MM.1S (cell line): ENCODE measurements at regions not wholly inside any gene's neighbourhood (a gene's known extent, or its start where the extent isn't known, plus 50 kb on each side); places are given as distances from the start of the nearest gene placed in this dataset.

Experiments
- DNase-seq: peaks from one replicate; pipeline ENCODE4 v3.0.0-alpha.2; 2015
- H2AFZ ChIP-seq: fragments of 300-600 bp; sonication (generic); 2 replicates; pipeline ENCODE4 v1.6.0; 2016; ENCODE audit warnings: antibody characterized with exemption, low read length
- H3F3A ChIP-seq: fragments of 300-600 bp; sonication (generic); 2 replicates; pipeline ENCODE4 v1.6.1; 2016; ENCODE audit warnings: mild to moderate bottlenecking, antibody characterized with exemption, low read length, moderate library complexity, mixed read lengths; ENCODE audit not compliant: insufficient read depth
- H3K27ac ChIP-seq: fragments of 300-600 bp; sonication (generic); 2 replicates; pipeline ENCODE4 v1.5.1; 2016; ENCODE audit warnings: mild to moderate bottlenecking, low read length
- H3K27me3 ChIP-seq: fragments of 300-600 bp; sonication (generic); replicated peaks from 2 replicates; pipeline ENCODE4 v1.6.0; 2016; ENCODE audit warnings: low read length; ENCODE audit not compliant: insufficient read depth
- H3K36me3 ChIP-seq: fragments of 300-600 bp; sonication (generic); replicated peaks from 2 replicates; pipeline ENCODE4 v1.6.1; 2016; ENCODE audit warnings: mild to moderate bottlenecking, low read length, mixed read lengths; ENCODE audit not compliant: insufficient read depth
- H3K4me1 ChIP-seq: fragments of 300-600 bp; sonication (generic); 2 replicates; pipeline ENCODE4 v1.6.1; 2016; ENCODE audit warnings: low read length, mixed read lengths
- H3K4me2 ChIP-seq: fragments of 300-600 bp; sonication (generic); 2 replicates; pipeline ENCODE4 v1.6.0; 2016; ENCODE audit warnings: low read depth, low read length
- H3K4me3 ChIP-seq: fragments of 300-600 bp; sonication (generic); 2 replicates; pipeline ENCODE4 v1.5.1; 2016; ENCODE audit warnings: low read length, mixed read lengths
- H3K79me2 ChIP-seq: fragments of 300-600 bp; sonication (generic); 2 replicates; pipeline ENCODE4 v1.6.1; 2016; ENCODE audit warnings: mixed run types, low read length, mixed read lengths
- H3K9ac ChIP-seq: fragments of 300-600 bp; sonication (generic); 2 replicates; pipeline ENCODE4 v1.6.1; 2016; ENCODE audit warnings: low read length, mixed read lengths
- H3K9me2 ChIP-seq: fragments of 300-600 bp; sonication (generic); replicated peaks from 2 replicates; pipeline ENCODE4 v1.6.1; 2016; ENCODE audit warnings: mild to moderate bottlenecking, low read length, mixed read lengths; ENCODE audit not compliant: insufficient read depth
- H3K9me3 ChIP-seq: fragments of 300-600 bp; sonication (generic); replicated peaks from 2 replicates; pipeline ENCODE4 v1.6.1; 2016; ENCODE audit warnings: mild to moderate bottlenecking, low read length, mixed read lengths; ENCODE audit not compliant: insufficient read depth
- H4K20me1 ChIP-seq: fragments of 300-600 bp; sonication (generic); 2 replicates; pipeline ENCODE4 v1.6.1; 2016; ENCODE audit warnings: mild to moderate bottlenecking, low read length, moderate library complexity, mixed read lengths; ENCODE audit not compliant: insufficient read depth
- EZH2 ChIP-seq: fragments of 300-600 bp; sonication (generic); optimal IDR thresholded peaks from 2 replicates; pipeline ENCODE3; 2017; ENCODE audit warnings: low read depth, mild to moderate bottlenecking, antibody characterized with exemption, low read length, mixed read lengths
- EZH2phosphoT487 ChIP-seq: fragments of 300-600 bp; sonication (generic); IDR thresholded peaks from 2 replicates; pipeline ENCODE4 v1.6.1; 2018; ENCODE audit warnings: antibody characterized with exemption, low read length
- TF ChIP-seq, protein P1 (sequence below): fragments of 300-600 bp; sonication (generic); IDR thresholded peaks from 2 replicates; pipeline ENCODE4 v1.5.1; 2016; ENCODE audit warnings: antibody characterized with exemption, low read length, mixed read lengths

DNA sequence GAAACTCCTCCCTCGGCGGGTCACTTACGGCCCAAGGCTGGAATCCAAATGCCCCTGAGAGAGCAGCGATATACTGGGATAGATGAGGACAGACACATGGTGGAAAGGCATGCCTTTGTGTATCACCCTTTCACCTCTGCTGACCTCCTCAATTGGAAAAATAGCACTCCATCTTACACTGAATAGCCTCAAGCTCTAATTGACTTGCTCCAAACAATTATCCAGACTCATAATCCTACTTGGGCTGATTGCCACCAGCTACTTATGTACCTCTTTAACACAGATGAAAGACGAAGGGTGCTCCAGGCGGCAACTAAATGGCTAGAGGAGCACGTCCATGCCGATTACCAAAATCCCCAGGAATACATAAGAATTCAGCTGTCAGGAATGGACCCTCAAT, 1142.2 kb downstream of the ARAP2 start:
- Histone ChIP-seq H3K4me1 (no peaks in the 10 kb centered on the region), H3K9ac (no peak overlapping the region)
- no peak for TF ChIP-seq EZH2

DNA sequence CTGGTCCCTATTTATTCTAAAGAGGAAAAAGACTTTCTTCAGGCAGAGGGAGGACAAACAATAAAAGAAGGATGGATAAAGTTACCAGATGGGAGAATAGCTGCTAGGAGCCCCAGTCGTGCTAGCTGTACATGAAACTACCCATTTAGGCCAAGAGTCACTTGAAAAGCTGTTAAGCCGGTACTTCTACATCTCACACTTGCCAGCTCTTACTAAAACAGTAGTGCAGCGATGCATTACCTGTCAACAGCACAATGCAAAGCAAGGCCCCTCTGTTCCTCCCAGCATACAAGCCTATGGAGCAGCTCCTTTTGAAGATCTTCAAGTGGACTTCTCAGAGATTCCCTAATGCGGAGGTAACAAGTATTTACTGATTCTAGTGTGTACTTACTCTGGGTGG, 1138.8 kb downstream of the ARAP2 start:
- no peak for DNase-seq
- H2AFZ ChIP-seq = no peak overlapping the region
- TF ChIP-seq EZH2phosphoT487 (no peak), EZH2 (no peak)
- TF ChIP-seq, protein P1, sequence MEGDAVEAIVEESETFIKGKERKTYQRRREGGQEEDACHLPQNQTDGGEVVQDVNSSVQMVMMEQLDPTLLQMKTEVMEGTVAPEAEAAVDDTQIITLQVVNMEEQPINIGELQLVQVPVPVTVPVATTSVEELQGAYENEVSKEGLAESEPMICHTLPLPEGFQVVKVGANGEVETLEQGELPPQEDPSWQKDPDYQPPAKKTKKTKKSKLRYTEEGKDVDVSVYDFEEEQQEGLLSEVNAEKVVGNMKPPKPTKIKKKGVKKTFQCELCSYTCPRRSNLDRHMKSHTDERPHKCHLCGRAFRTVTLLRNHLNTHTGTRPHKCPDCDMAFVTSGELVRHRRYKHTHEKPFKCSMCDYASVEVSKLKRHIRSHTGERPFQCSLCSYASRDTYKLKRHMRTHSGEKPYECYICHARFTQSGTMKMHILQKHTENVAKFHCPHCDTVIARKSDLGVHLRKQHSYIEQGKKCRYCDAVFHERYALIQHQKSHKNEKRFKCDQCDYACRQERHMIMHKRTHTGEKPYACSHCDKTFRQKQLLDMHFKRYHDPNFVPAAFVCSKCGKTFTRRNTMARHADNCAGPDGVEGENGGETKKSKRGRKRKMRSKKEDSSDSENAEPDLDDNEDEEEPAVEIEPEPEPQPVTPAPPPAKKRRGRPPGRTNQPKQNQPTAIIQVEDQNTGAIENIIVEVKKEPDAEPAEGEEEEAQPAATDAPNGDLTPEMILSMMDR = no peak
- no peaks in the 10 kb centered on the region for H3K4me1 ChIP-seq
- no peaks in the 10 kb centered on the region for H3K79me2 ChIP-seq
- H3K9me3 ChIP-seq = no peaks in the 10 kb centered on the region
- no peaks in the 10 kb centered on the region for H3K27me3 ChIP-seq
- H3K27ac ChIP-seq = no peak overlapping the region
- no peaks in the 10 kb centered on the region for H3K9me2 ChIP-seq
- H3K4me3 ChIP-seq = no peak overlapping the region
- H3K36me3 ChIP-seq = no peaks in the 10 kb centered on the region
- H3F3A ChIP-seq = no peaks in the 10 kb centered on the region
- H4K20me1 ChIP-seq = no peaks in the 10 kb centered on the region
- H3K4me2 ChIP-seq = no peak overlapping the region
- H3K9ac ChIP-seq = no peak overlapping the region

More for the DNA sequence above, 1142.2 kb downstream of the ARAP2 start:
- Histone ChIP-seq H3K27ac (no peak overlapping the region), H3K4me2 (no peak overlapping the region), H3K4me3 (no peak overlapping the region), H3K27me3 (no peaks in the 10 kb centered on the region), H3K9me2 (no peaks in the 10 kb centered on the region), H3F3A (no peaks in the 10 kb centered on the region), H3K36me3 (no peaks in the 10 kb centered on the region), H4K20me1 (no peaks in the 10 kb centered on the region), H3K9me3 (no peaks in the 10 kb centered on the region), H2AFZ (no peak overlapping the region), H3K79me2 (no peaks in the 10 kb centered on the region)
- DNase-seq = no peak

DNA sequence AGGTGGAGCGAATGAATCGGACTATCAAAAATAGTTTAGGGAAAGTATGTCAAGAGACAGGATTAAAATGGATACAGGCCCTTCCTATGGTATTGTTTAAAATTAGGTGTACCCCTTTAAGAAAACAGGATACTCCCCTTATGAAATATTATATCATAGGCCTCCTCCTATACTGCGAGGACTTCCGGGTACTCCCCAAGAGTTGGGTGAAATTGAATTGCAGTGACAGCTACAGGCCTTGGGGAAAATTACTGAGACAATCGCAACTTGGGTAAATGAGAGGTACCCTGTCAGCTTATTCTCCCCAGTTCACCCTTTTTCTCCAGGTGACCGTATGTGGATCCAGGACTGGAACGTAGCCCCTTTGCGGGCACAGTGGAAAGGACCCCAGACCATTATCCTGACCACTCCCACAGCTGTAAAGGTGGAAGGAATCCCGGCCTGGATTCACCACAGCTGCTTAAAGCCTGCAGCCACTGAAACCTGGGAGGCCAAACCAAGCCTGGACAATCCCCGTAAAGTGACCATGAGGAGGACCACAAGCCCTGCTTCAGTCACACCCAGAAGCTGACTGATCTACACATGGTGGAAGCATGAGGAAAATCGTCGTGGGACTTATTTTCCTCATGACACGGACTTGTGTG, 1138.1 kb downstream of the ARAP2 start:
- Histone ChIP-seq H3K9ac (no peak overlapping the region), H3K27me3 (no peaks in the 10 kb centered on the region), H3F3A (no peaks in the 10 kb centered on the region), H3K4me1 (no peaks in the 10 kb centered on the region), H3K27ac (no peak overlapping the region), H3K9me3 (no peaks in the 10 kb centered on the region), H4K20me1 (no peaks in the 10 kb centered on the region), H3K79me2 (no peaks in the 10 kb centered on the region), H3K36me3 (no peaks in the 10 kb centered on the region), H3K4me2 (no peak overlapping the region), H3K4me3 (no peak overlapping the region), H2AFZ (no peak overlapping the region), H3K9me2 (no peaks in the 10 kb centered on the region)
- TF ChIP-seq EZH2 = no peak
- no peak for TF ChIP-seq EZH2phosphoT487
- TF ChIP-seq, protein P1 = no peak
- no peak for DNase-seq

DNA sequence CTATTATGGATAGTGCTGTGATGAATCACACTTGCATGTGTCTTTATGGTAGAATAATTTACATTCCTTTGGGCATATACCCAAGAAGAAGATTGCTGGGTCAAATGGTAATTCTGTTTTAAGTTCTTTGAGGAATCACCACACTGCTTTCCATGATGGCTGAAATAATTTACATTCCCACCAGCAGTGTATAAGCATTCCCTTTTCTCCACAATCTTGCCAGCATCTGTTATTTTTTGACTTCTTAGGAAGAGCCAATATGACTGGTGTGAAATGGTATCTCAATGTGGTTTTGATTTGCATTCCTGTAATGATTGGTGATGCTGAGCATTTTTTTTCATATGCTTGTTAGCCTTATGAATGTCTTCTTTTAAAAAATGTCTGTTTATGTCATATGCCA, 1120.2 kb downstream of the ARAP2 start:
- Histone ChIP-seq H3F3A (no peaks in the 10 kb centered on the region), H3K36me3 (no peaks in the 10 kb centered on the region), H2AFZ (no peak overlapping the region), H3K4me2 (no peak overlapping the region), H4K20me1 (no peaks in the 10 kb centered on the region), H3K4me3 (no peak overlapping the region), H3K79me2 (no peaks in the 10 kb centered on the region), H3K27ac (no peak overlapping the region), H3K9me3 (no peaks in the 10 kb centered on the region), H3K9ac (no peak overlapping the region), H3K9me2 (no peaks in the 10 kb centered on the region), H3K27me3 (no peaks in the 10 kb centered on the region), H3K4me1 (no peaks in the 10 kb centered on the region)
- no peak for DNase-seq
- no peak for TF ChIP-seq EZH2
- no peak for TF ChIP-seq EZH2phosphoT487
- TF ChIP-seq, protein P1 = no peak
